ENCODE measurements at regions not wholly inside any gene's neighbourhood (a gene's known extent, or its start where the extent isn't known, plus 50 kb on each side); places are given as distances from the start of the nearest gene placed in this dataset.

DNA sequence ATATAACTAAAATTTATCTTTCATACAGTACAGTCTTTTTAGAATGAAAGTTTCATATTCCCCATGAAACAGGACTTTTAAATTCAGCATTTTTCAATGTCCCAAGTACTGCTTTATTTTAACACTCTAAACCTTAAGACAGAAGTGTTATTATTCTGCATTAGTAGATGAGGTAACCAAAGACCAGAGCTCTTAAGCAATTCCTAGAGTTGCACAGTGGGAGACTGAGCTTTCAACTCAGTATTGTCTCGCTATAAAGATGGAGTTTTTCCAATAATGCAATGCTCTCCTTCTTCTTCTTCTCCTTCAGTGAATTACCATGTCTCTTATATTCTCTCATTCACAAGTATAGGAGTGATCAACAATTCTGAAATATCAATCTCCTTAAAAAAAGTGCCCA, 479.7 kb downstream of the CETN3 start:
- WGBS (ENCODE audit: low lambda C conversion rate, missing lambda C conversion rate): 93% methylated on average over 1 of the region's 1 CpG
- Histone ChIP-seq H3K27ac (no peak overlapping the region), H3K9me3 (ENCODE audit: low read depth) (no peaks in the 10 kb centered on the region), H3K79me2 (no peaks in the 10 kb centered on the region), H3K27me3 (no peaks in the 10 kb centered on the region), H3K4me3 (no peak overlapping the region), H3K36me3 (replicated peaks; ENCODE audit: insufficient read depth, low read depth) (no peaks in the 10 kb centered on the region), H3K4me1 (ENCODE audit: insufficient read depth) (no peaks in the 10 kb centered on the region), H3K4me2 (no peak overlapping the region), H3K9me2 (replicated peaks; ENCODE audit: insufficient read depth) (no peaks in the 10 kb centered on the region), H2AFZ (no peak overlapping the region), H4K20me1 (ENCODE audit: insufficient read depth, poor library complexity, severe bottlenecking) (no peaks in the 10 kb centered on the region)
- TF ChIP-seq, protein P1, sequence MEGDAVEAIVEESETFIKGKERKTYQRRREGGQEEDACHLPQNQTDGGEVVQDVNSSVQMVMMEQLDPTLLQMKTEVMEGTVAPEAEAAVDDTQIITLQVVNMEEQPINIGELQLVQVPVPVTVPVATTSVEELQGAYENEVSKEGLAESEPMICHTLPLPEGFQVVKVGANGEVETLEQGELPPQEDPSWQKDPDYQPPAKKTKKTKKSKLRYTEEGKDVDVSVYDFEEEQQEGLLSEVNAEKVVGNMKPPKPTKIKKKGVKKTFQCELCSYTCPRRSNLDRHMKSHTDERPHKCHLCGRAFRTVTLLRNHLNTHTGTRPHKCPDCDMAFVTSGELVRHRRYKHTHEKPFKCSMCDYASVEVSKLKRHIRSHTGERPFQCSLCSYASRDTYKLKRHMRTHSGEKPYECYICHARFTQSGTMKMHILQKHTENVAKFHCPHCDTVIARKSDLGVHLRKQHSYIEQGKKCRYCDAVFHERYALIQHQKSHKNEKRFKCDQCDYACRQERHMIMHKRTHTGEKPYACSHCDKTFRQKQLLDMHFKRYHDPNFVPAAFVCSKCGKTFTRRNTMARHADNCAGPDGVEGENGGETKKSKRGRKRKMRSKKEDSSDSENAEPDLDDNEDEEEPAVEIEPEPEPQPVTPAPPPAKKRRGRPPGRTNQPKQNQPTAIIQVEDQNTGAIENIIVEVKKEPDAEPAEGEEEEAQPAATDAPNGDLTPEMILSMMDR (IDR thresholded peaks at IDR 0.05; ENCODE audit: poor library complexity): no peak
- TF ChIP-seq EZH2phosphoT487 (IDR thresholded peaks at IDR 0.05; ENCODE audit: low read depth, severe bottlenecking, unreplicated experiment) (no peak), EZH2 (IDR thresholded peaks at IDR 0.05; ENCODE audit: borderline replicate concordance) (no peak)
- no peak for DNase-seq (ENCODE audit: low spot score)

DNA sequence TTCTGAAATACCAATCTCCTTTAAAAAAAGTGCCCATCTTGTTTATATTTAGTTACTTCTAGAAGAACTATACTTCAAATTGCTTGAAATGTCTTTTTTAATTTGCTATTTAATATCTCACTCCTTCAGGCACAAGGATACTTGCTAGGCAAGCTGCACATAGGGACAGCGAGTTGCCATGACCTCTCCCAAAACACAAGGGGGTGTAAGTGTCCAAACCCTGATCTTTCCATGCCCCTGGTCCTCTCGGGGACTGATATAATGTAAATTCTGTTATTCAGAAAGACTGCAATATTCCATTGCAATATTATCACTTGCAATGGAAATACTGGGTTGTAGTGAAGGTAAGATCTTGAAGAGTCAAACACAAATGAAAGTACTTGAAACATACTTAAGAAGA, 480.4 kb downstream of the CETN3 start:
- H3K79me2 ChIP-seq: no peaks in the 10 kb centered on the region
- H3K4me2 ChIP-seq: no peak overlapping the region
- no peak overlapping the region for H2AFZ ChIP-seq
- WGBS (ENCODE audit: low lambda C conversion rate, missing lambda C conversion rate): 62% methylated on average over 2 of the region's 2 CpGs
- no peaks in the 10 kb centered on the region for H4K20me1 ChIP-seq (ENCODE audit: insufficient read depth, poor library complexity, severe bottlenecking)
- no peaks in the 10 kb centered on the region for H3K36me3 ChIP-seq (replicated peaks; ENCODE audit: insufficient read depth, low read depth)
- no peak overlapping the region for H3K27ac ChIP-seq
- H3K9me2 ChIP-seq (replicated peaks; ENCODE audit: insufficient read depth): no peaks in the 10 kb centered on the region
- no peak overlapping the region for H3K4me3 ChIP-seq
- no peaks in the 10 kb centered on the region for H3K4me1 ChIP-seq (ENCODE audit: insufficient read depth)
- no peaks in the 10 kb centered on the region for H3K27me3 ChIP-seq
- TF ChIP-seq EZH2 (IDR thresholded peaks at IDR 0.05; ENCODE audit: borderline replicate concordance) (no peak), EZH2phosphoT487 (IDR thresholded peaks at IDR 0.05; ENCODE audit: low read depth, severe bottlenecking, unreplicated experiment) (no peak)
- TF ChIP-seq, protein P1 (IDR thresholded peaks at IDR 0.05; ENCODE audit: poor library complexity): no peak
- DNase-seq (ENCODE audit: low spot score): no peak
- no peaks in the 10 kb centered on the region for H3K9me3 ChIP-seq (ENCODE audit: low read depth)

DNA sequence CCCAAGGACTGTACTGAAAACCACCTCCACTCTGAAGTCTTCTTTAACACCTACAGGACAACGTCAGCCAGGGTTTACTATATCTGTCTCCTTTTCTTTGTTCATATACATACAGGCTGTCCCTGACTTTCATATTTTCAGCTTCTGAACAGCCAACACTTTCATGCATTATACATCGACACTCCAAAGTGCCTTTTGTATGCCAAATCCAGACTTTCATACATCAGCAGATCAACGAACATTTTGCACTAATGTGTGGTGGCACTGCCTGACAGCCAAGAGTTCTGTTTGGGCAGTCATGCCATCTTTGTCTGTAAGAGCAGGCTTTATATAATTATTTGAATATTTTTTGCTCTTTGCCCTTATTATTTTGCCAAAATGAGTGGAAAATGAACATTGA, 487.4 kb downstream of the CETN3 start:
- Histone ChIP-seq H3K9me3 (ENCODE audit: low read depth) (no peaks in the 10 kb centered on the region), H3K9me2 (replicated peaks; ENCODE audit: insufficient read depth) (no peaks in the 10 kb centered on the region), H3K27me3 (no peaks in the 10 kb centered on the region), H3K36me3 (replicated peaks; ENCODE audit: insufficient read depth, low read depth) (no peaks in the 10 kb centered on the region), H4K20me1 (ENCODE audit: insufficient read depth, poor library complexity, severe bottlenecking) (no peaks in the 10 kb centered on the region), H3K4me2 (no peak overlapping the region), H3K27ac (no peak overlapping the region), H3K79me2 (no peaks in the 10 kb centered on the region), H3K4me3 (no peak overlapping the region), H2AFZ (no peak overlapping the region), H3K4me1 (ENCODE audit: insufficient read depth) (no peaks in the 10 kb centered on the region)
- 89% methylated on average over 3 of the region's 3 CpGs for WGBS (ENCODE audit: low lambda C conversion rate, missing lambda C conversion rate)
- DNase-seq (ENCODE audit: low spot score): no peak
- TF ChIP-seq, protein P1 (IDR thresholded peaks at IDR 0.05; ENCODE audit: poor library complexity): no peak
- no peak for TF ChIP-seq EZH2phosphoT487 (IDR thresholded peaks at IDR 0.05; ENCODE audit: low read depth, severe bottlenecking, unreplicated experiment)

DNA sequence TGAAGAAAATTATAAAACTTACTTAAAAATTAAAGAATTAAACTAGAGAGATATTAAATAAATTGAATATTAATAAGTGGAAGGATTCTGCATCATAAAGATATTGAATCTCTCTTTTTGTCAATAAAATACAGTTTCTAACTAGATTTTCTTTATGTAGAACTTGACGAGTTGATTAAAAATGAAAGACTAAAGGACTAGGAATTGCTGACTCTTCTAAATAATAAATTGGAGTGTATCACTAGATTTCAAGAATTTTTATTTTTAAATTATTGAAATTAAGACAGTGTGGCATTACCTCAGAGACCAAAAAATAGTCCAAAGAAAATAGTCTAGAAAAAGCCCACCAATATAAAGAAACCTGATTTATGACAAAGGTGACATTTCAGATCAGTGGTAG, 492.4 kb downstream of the CETN3 start:
- Histone ChIP-seq H3K4me1 (ENCODE audit: insufficient read depth) (no peaks in the 10 kb centered on the region), H4K20me1 (ENCODE audit: insufficient read depth, poor library complexity, severe bottlenecking) (no peaks in the 10 kb centered on the region), H3K27me3 (no peaks in the 10 kb centered on the region), H3K4me3 (no peak overlapping the region), H2AFZ (no peak overlapping the region), H3K27ac (no peak overlapping the region), H3K79me2 (no peaks in the 10 kb centered on the region), H3K9me3 (ENCODE audit: low read depth) (no peaks in the 10 kb centered on the region), H3K9me2 (replicated peaks; ENCODE audit: insufficient read depth) (no peaks in the 10 kb centered on the region), H3K36me3 (replicated peaks; ENCODE audit: insufficient read depth, low read depth) (no peaks in the 10 kb centered on the region), H3K4me2 (no peak overlapping the region)
- WGBS (ENCODE audit: low lambda C conversion rate, missing lambda C conversion rate): 97% methylated on average over 1 of the region's 1 CpG
- no peak for DNase-seq (ENCODE audit: low spot score)
- no peak for TF ChIP-seq EZH2 (IDR thresholded peaks at IDR 0.05; ENCODE audit: borderline replicate concordance)
